BE2C (cell line): ENCODE measurements at regions not wholly inside any gene's neighbourhood (a gene's known extent, or its start where the extent isn't known, plus 50 kb on each side); places are given as distances from the start of the nearest gene placed in this dataset.

ENCODE experiments used
- DNase-seq: peaks from one replicate; pipeline ENCODE4 v3.0.0-alpha.2; 2020
- H3K27me3 ChIP-seq: fragments of 250-450 bp; sonication (Bioruptor Pico); 2 replicates; pipeline ENCODE4 v1.5.1; 2020; ENCODE audit warnings: mild to moderate bottlenecking
- H3K36me3 ChIP-seq: fragments of 250-450 bp; sonication (Bioruptor Pico); 2 replicates; pipeline ENCODE4 v1.5.1; 2020; ENCODE audit warnings: mild to moderate bottlenecking
- H3K4me1 ChIP-seq: fragments of 250-450 bp; sonication (Bioruptor Pico); 2 replicates; pipeline ENCODE4 v1.5.1; 2020
- H3K4me3 ChIP-seq: 2 replicates; pipeline ENCODE4 v1.5.1; 2011; ENCODE audit warnings: low read depth, low read length
- H3K9me3 ChIP-seq: fragments of 250-450 bp; sonication (Bioruptor Pico); 2 replicates; pipeline ENCODE4 v1.5.1; 2020
- TF ChIP-seq, protein P1 (sequence below): IDR thresholded peaks from 2 replicates; pipeline ENCODE4 v1.5.1; 2012; ENCODE audit warnings: mild to moderate bottlenecking, low read depth, low read length

DNA sequence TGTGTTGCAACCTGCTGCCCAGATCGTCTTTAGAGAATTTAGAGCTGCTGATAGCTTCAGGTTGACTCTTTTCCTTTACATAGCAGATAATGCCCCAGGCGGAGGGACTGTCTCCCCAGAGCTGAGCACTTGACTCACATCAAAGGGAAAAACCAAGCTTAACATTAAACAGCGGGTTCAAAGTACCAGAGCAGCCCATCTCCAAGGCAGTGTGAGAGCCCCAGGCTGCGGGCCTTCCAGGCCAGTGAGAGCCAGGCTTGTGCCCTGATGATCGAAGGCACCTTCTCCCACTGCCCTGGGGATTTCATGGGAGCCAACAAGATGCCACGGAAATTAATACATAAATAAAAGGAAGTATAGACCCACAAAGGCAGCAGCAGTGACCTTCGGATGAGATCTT, 275.6 kb downstream of the XXYLT1 start:
- TF ChIP-seq, protein P1, sequence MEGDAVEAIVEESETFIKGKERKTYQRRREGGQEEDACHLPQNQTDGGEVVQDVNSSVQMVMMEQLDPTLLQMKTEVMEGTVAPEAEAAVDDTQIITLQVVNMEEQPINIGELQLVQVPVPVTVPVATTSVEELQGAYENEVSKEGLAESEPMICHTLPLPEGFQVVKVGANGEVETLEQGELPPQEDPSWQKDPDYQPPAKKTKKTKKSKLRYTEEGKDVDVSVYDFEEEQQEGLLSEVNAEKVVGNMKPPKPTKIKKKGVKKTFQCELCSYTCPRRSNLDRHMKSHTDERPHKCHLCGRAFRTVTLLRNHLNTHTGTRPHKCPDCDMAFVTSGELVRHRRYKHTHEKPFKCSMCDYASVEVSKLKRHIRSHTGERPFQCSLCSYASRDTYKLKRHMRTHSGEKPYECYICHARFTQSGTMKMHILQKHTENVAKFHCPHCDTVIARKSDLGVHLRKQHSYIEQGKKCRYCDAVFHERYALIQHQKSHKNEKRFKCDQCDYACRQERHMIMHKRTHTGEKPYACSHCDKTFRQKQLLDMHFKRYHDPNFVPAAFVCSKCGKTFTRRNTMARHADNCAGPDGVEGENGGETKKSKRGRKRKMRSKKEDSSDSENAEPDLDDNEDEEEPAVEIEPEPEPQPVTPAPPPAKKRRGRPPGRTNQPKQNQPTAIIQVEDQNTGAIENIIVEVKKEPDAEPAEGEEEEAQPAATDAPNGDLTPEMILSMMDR: no peak
- Histone ChIP-seq H3K27me3 (no peaks in the 10 kb centered on the region), H3K4me1 (peaks cover 4% of the 10 kb centered on the region; the same call in 1 of the 2 replicates), H3K36me3 (no peaks in the 10 kb centered on the region), H3K9me3 (no peaks in the 10 kb centered on the region), H3K4me3 (no peak overlapping the region)
- no peak for DNase-seq

DNA sequence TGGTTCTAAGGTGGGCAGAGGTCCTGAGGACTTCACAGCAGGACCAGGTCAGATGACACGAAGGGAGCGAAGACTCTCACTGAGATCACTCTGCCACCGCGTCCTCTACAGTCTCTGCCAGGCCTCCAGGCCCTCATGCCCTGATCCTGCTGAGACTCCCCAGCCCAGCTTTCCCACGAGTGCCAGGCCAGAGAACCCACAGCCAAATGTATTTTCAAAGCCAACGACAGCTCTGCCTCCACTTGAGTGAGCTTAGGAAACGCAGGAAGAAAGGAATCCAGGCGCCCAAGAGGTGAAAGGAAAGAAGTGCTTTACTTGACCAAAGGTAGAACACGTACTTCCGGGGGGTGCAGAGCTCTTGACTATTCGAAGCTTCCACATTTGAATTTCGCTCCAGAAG, 275.0 kb downstream of the XXYLT1 start:
- no peak for DNase-seq
- TF ChIP-seq, protein P1: no peak
- H3K4me1 ChIP-seq: peaks cover 4% of the 10 kb centered on the region; the same call in 1 of the 2 replicates
- no peaks in the 10 kb centered on the region for H3K36me3 ChIP-seq
- H3K27me3 ChIP-seq: no peaks in the 10 kb centered on the region
- H3K4me3 ChIP-seq: no peak overlapping the region
- H3K9me3 ChIP-seq: no peaks in the 10 kb centered on the region

DNA sequence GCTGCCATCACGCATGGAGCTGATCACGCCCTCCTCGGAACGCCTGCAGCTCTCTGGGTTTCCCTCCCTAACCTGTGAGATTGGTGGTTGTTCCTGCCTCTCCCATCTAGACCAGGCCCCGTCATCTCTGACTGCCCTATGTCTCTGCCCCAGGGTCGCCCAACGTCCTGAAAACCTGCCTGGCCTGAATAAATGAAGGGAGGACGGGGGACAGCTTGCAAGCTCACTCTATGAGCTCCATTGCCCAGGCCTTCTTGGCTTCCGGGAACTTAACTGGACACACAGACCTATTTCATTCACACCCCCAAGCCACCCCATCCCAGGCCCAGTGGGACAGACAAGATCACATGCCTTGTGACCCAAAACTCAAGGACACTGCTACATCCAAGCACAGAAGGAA, 274.2 kb downstream of the XXYLT1 start:
- Histone ChIP-seq H3K27me3 (no peaks in the 10 kb centered on the region), H3K9me3 (no peaks in the 10 kb centered on the region), H3K4me1 (0 out of 2 replicates have a peak, but pooled peaks cover under 1% of the 10 kb centered on the region), H3K4me3 (no peak overlapping the region), H3K36me3 (no peaks in the 10 kb centered on the region)
- DNase-seq: no peak
- TF ChIP-seq, protein P1: no peak

DNA sequence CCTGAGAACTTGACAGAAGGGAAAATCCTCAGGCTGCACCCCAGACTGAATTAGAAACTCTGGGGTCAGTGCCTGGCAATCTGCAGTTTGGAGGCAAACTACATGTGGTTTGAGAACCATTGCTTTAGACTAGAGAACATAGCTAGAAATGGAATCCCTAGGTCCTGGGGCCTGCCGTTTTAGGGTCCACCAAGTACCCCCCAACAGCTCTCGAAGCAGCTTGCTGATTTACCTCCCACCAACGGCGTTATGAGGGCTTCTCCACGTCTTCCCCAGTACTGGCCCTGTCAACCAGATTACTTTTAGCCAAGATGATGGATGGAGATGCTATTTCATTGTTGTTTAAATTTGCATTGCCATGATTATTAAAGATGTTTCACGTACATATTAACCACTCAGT, 272.5 kb downstream of the XXYLT1 start:
- H3K27me3 ChIP-seq: no peaks in the 10 kb centered on the region
- no peak overlapping the region for H3K4me3 ChIP-seq
- no peaks in the 10 kb centered on the region for H3K9me3 ChIP-seq
- TF ChIP-seq, protein P1: no peak
- H3K36me3 ChIP-seq: no peaks in the 10 kb centered on the region
- no peak for DNase-seq
- peaks cover 4% of the 10 kb centered on the region; the same call in 1 of the 2 replicates for H3K4me1 ChIP-seq

DNA sequence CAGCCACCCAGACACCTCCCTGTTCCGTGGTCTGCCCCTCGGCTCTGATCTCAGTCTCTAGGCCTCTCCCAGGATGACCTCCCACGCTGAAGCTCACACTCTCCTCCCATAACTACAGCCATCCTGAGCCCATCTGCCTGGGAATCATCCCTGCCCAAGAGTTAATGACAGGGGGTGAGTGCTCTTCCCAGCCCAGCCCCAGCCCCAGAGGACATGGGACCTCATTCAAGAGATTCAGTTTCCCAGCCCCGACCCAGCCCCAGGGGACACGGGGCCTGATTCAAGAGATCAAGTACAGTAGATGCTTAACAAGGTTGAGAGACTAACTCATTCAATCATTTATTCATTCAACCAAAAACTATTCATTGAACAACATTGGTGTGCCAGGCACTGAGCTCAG, 272.0 kb downstream of the XXYLT1 start:
- TF ChIP-seq, protein P1: no peak
- Histone ChIP-seq H3K4me3 (no peak overlapping the region), H3K27me3 (no peaks in the 10 kb centered on the region), H3K4me1 (peaks cover 4% of the 10 kb centered on the region; the same call in 1 of the 2 replicates), H3K36me3 (no peaks in the 10 kb centered on the region), H3K9me3 (no peaks in the 10 kb centered on the region)
- no peak for DNase-seq

DNA sequence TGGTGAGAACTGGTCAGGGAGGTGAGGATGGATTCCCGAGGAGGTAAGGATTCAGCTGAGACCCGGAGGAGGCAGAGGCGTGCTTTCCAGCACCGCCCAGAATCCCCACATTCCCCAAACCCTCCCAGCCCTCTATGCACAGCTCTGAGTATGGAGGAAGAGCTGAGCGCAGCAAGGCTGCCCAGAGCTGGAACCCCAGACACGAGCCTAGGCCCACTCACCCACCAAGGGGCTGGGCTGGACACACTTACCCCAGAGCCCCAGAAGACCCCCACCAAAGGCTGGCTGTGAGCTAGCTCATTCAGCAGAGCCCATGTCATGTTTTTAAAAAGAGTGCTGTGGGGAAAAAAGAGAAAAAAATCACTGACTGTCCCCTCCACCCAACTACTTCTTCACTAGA, 271.5 kb downstream of the XXYLT1 start:
- H3K27me3 ChIP-seq: no peaks in the 10 kb centered on the region
- H3K4me3 ChIP-seq: no peak overlapping the region
- H3K36me3 ChIP-seq: no peaks in the 10 kb centered on the region
- no peak for DNase-seq
- TF ChIP-seq, protein P1: no peak
- H3K4me1 ChIP-seq: peaks cover 4% of the 10 kb centered on the region; the same call in 1 of the 2 replicates
- no peaks in the 10 kb centered on the region for H3K9me3 ChIP-seq
